MM.1S (cell line): ENCODE measurements at regions not wholly inside any gene's neighbourhood (a gene's known extent, or its start where the extent isn't known, plus 50 kb on each side); places are given as distances from the start of the nearest gene placed in this dataset.
"Not testable (repeated sequence)": the region's sequence is repeated elsewhere in the genome, so short reads cannot be mapped to it uniquely, and the experiment has no call there.

Source experiments
- DNase-seq: peaks from one replicate; pipeline ENCODE4 v3.0.0-alpha.2; 2015
- H2AFZ ChIP-seq: fragments of 300-600 bp; sonication (generic); 2 replicates; pipeline ENCODE4 v1.6.0; 2016; ENCODE audit warnings: antibody characterized with exemption, low read length
- H3F3A ChIP-seq: fragments of 300-600 bp; sonication (generic); 2 replicates; pipeline ENCODE4 v1.6.1; 2016; ENCODE audit warnings: mild to moderate bottlenecking, antibody characterized with exemption, low read length, moderate library complexity, mixed read lengths; ENCODE audit not compliant: insufficient read depth
- H3K27ac ChIP-seq: fragments of 300-600 bp; sonication (generic); 2 replicates; pipeline ENCODE4 v1.5.1; 2016; ENCODE audit warnings: mild to moderate bottlenecking, low read length
- H3K27me3 ChIP-seq: fragments of 300-600 bp; sonication (generic); replicated peaks from 2 replicates; pipeline ENCODE4 v1.6.0; 2016; ENCODE audit warnings: low read length; ENCODE audit not compliant: insufficient read depth
- H3K36me3 ChIP-seq: fragments of 300-600 bp; sonication (generic); replicated peaks from 2 replicates; pipeline ENCODE4 v1.6.1; 2016; ENCODE audit warnings: mild to moderate bottlenecking, low read length, mixed read lengths; ENCODE audit not compliant: insufficient read depth
- H3K4me1 ChIP-seq: fragments of 300-600 bp; sonication (generic); 2 replicates; pipeline ENCODE4 v1.6.1; 2016; ENCODE audit warnings: low read length, mixed read lengths
- H3K4me2 ChIP-seq: fragments of 300-600 bp; sonication (generic); 2 replicates; pipeline ENCODE4 v1.6.0; 2016; ENCODE audit warnings: low read depth, low read length
- H3K4me3 ChIP-seq: fragments of 300-600 bp; sonication (generic); 2 replicates; pipeline ENCODE4 v1.5.1; 2016; ENCODE audit warnings: low read length, mixed read lengths
- H3K79me2 ChIP-seq: fragments of 300-600 bp; sonication (generic); 2 replicates; pipeline ENCODE4 v1.6.1; 2016; ENCODE audit warnings: mixed run types, low read length, mixed read lengths
- H3K9ac ChIP-seq: fragments of 300-600 bp; sonication (generic); 2 replicates; pipeline ENCODE4 v1.6.1; 2016; ENCODE audit warnings: low read length, mixed read lengths
- H3K9me2 ChIP-seq: fragments of 300-600 bp; sonication (generic); replicated peaks from 2 replicates; pipeline ENCODE4 v1.6.1; 2016; ENCODE audit warnings: mild to moderate bottlenecking, low read length, mixed read lengths; ENCODE audit not compliant: insufficient read depth
- H3K9me3 ChIP-seq: fragments of 300-600 bp; sonication (generic); replicated peaks from 2 replicates; pipeline ENCODE4 v1.6.1; 2016; ENCODE audit warnings: mild to moderate bottlenecking, low read length, mixed read lengths; ENCODE audit not compliant: insufficient read depth
- H4K20me1 ChIP-seq: fragments of 300-600 bp; sonication (generic); 2 replicates; pipeline ENCODE4 v1.6.1; 2016; ENCODE audit warnings: mild to moderate bottlenecking, low read length, moderate library complexity, mixed read lengths; ENCODE audit not compliant: insufficient read depth
- CTCF ChIP-seq: fragments of 300-600 bp; sonication (generic); IDR thresholded peaks from 2 replicates; pipeline ENCODE4 v1.5.1; 2016; ENCODE audit warnings: antibody characterized with exemption, low read length, mixed read lengths

- H3K36me3 ChIP-seq, H3K9ac ChIP-seq, H3K4me3 ChIP-seq, H3K9me2 ChIP-seq, H3F3A ChIP-seq, H2AFZ ChIP-seq, H3K27ac ChIP-seq, H3K4me1 ChIP-seq, H3K4me2 ChIP-seq, H3K9me3 ChIP-seq, H3K27me3 ChIP-seq, H3K79me2 ChIP-seq, H4K20me1 ChIP-seq: not testable (repeated sequence)
- peak; percentile 31 for TF ChIP-seq CTCF
- DNase-seq: peak; percentile 25
These were observed 74.0 kb upstream of the TEKT4 start for GRCh38 chr2:94797235-94797634.
